Lung (tissue), 11 donors: ENCODE measurements at regions not wholly inside any gene's neighbourhood (a gene's known extent, or its start where the extent isn't known, plus 50 kb on each side); places are given as distances from the start of the nearest gene placed in this dataset.
"Not testable (repeated sequence)": the region's sequence is repeated elsewhere in the genome, so short reads cannot be mapped to it uniquely, and the experiment has no call there.

ENCODE experiments used
- ATAC-seq: fragments of 200-7000 bp; cut with Tn5 transposase; one replicate; pipeline ENCODE4 v1.9.1; 2020; ENCODE audit warnings: moderate number of reproducible peaks; ENCODE audit not compliant: insufficient read depth, low FRiP score
- DNase-seq, 3 donors: peaks; one replicate each; pipeline ENCODE4 v3.0.0-alpha.2; 2013 to 2017
- H3K27ac ChIP-seq, 2 donors: one replicate each; pipeline ENCODE4 v1.5.1; 2013; ENCODE audit warnings: mild to moderate bottlenecking in 2 of 2, moderate library complexity in 2 of 2, control low read depth in 1 of 2, inconsistent platforms in 1 of 2, low read depth in 1 of 2, low read length in 1 of 2
- H3K27me3 ChIP-seq, 3 donors: one replicate each; pipeline ENCODE4 v1.5.1; 2013; ENCODE audit warnings: low read length in 2 of 3; ENCODE audit not compliant: control insufficient read depth in 3 of 3, insufficient read depth in 3 of 3
- H3K36me3 ChIP-seq, 4 donors: one replicate each; pipeline ENCODE4 v1.5.1; 2013; ENCODE audit warnings: low read length in 4 of 4, mild to moderate bottlenecking in 1 of 4, moderate library complexity in 1 of 4; ENCODE audit not compliant: control insufficient read depth in 4 of 4, insufficient read depth in 4 of 4
- H3K4me1 ChIP-seq, 5 donors: one replicate each; pipeline ENCODE4 v1.5.1; 2013; ENCODE audit warnings: low read length in 5 of 5, mild to moderate bottlenecking in 2 of 5, moderate library complexity in 1 of 5; ENCODE audit not compliant: control insufficient read depth in 5 of 5, insufficient read depth in 5 of 5
- H3K4me3 ChIP-seq: one replicate; pipeline ENCODE4 v1.5.1; 2013; ENCODE audit warnings: mild to moderate bottlenecking, control low read depth, moderate library complexity
- H3K9ac ChIP-seq, 2 donors: one replicate each; pipeline ENCODE4 v1.5.1; 2013; ENCODE audit warnings: low read length in 2 of 2, control low read depth in 1 of 2; ENCODE audit not compliant: insufficient read depth in 1 of 2
- H3K9me3 ChIP-seq, 4 donors: one replicate each; pipeline ENCODE4 v1.5.1; 2013; ENCODE audit warnings: low read length in 3 of 4, mild to moderate bottlenecking in 1 of 4, moderate library complexity in 1 of 4; ENCODE audit not compliant: control insufficient read depth in 4 of 4, insufficient read depth in 3 of 4
- WGBS, 2 donors: extraction: QIAGEN DNeasy Blood & Tissue Kit; methylation state at CpG; one replicate each; pipeline ENCODE4 v1.1.7; 2013; 5-methylcytosine and 5-hydroxymethylcytosine counted together
- TF ChIP-seq, protein P1 (sequence below): IDR thresholded peaks from 2 replicates; pipeline ENCODE4 v1.5.1; 2012; ENCODE audit warnings: mild to moderate bottlenecking; ENCODE audit errors: control extremely low read depth, extremely low read depth
- donor health status: control.
- donor health status: control.
- donor health status: Bipolar disorder and iron deficiency.
- donor health status: healthy.
- donor health status: DM: yes; HTN: yes; CAD: no.

DNA sequence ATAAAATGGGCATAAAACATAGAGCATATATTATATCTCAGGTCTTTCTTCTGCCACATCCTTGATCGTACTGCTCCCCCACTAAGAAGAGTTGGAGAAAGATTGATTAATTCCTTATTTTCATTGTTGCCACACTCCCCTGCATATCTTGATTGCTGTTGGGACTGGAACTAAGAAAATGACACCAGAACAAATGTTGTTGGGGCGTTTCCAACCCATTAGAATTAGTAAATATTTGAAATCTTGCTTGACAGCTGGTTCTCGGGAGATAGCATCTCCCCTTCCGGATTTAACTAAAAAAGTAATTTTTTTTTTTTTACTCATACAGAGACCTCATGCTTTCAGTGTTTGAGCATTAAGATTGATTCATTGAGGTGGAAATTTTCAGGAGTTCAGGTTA lies 493.0 kb upstream of the PLXNA2 start:
- 57 to 76% methylated on average over 4 of the region's 4 CpGs for WGBS, 2 donors
- H3K9me3 ChIP-seq: peaks cover 0 to 2% (median 0%) of the 10 kb centered on the region in 4 donors

DNA sequence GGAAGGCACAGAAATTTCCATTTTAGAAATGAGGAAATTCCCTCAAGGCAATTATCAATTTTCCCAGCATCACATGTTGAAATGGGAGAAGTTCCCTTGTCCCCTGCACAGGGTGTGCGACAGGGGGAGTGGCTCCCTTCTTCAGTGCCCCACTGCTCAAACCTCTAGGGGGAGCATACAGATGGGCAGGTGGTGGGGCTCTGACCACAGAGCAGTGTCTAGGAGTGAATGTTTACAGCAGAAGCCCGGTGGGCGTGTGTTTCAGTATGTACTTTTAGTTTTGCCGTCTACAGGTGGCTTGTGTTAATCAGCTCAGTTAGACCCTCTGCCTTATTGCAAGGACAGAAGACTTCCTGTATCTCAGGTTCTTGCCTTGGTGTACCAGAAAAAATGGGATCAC lies 493.7 kb upstream of the PLXNA2 start:
- TF ChIP-seq, protein P1, sequence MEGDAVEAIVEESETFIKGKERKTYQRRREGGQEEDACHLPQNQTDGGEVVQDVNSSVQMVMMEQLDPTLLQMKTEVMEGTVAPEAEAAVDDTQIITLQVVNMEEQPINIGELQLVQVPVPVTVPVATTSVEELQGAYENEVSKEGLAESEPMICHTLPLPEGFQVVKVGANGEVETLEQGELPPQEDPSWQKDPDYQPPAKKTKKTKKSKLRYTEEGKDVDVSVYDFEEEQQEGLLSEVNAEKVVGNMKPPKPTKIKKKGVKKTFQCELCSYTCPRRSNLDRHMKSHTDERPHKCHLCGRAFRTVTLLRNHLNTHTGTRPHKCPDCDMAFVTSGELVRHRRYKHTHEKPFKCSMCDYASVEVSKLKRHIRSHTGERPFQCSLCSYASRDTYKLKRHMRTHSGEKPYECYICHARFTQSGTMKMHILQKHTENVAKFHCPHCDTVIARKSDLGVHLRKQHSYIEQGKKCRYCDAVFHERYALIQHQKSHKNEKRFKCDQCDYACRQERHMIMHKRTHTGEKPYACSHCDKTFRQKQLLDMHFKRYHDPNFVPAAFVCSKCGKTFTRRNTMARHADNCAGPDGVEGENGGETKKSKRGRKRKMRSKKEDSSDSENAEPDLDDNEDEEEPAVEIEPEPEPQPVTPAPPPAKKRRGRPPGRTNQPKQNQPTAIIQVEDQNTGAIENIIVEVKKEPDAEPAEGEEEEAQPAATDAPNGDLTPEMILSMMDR: no peak
- peaks cover 0 to 4% (median 0%) of the 10 kb centered on the region in 5 donors for H3K4me1 ChIP-seq
- ATAC-seq: no peak
- H3K9me3 ChIP-seq: peaks cover 0 to 2% (median 0%) of the 10 kb centered on the region in 4 donors
- H3K4me3 ChIP-seq: no peak overlapping the region
- no peak overlapping the region for H3K9ac ChIP-seq
- no peak for DNase-seq
- no peak overlapping the region for H3K27ac ChIP-seq
- no peaks in the 10 kb centered on the region for H3K36me3 ChIP-seq
- H3K27me3 ChIP-seq: peaks cover 0 to 3% (median 0%) of the 10 kb centered on the region in 3 donors
- WGBS, 2 donors: 93 to 94% methylated on average over 4 of the region's 4 CpGs

More for the DNA sequence above, 493.0 kb upstream of the PLXNA2 start:
- TF ChIP-seq, protein P1: no peak
- Histone ChIP-seq H3K9ac (no peak overlapping the region), H3K4me3 (no peak overlapping the region), H3K36me3 (no peaks in the 10 kb centered on the region), H3K4me1 (peaks cover 0 to 9% (median 0%) of the 10 kb centered on the region in 5 donors), H3K27ac (no peak overlapping the region), H3K27me3 (peaks cover 0 to 3% (median 0%) of the 10 kb centered on the region in 3 donors)
- ATAC-seq: no peak
- peak in 2 of 3 donors; percentile 36 to 76 for DNase-seq

DNA sequence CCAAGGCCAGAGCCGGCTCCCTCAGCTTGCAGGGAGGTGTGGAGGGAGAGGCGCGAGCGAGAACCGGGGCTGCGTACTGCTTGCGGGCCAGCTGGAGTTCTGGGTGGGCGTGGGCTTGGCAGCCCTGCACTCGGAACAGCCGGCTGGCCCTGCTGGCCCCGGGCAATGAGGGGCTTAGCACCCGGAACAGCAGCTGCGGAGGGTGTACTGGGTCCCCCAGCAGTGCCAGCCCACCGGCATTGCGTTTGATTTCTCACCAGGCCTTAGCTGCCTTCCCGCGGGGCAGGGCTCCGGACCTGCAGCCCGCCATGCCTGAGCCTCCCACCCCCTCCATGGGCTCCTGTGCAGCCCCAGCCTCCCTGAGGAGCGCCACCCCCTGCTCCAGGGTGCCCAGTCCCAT lies 495.5 kb upstream of the PLXNA2 start:
- not testable (repeated sequence) for H3K4me3 ChIP-seq, H3K36me3 ChIP-seq, H3K9ac ChIP-seq, H3K27ac ChIP-seq, H3K4me1 ChIP-seq, H3K27me3 ChIP-seq, H3K9me3 ChIP-seq, DNase-seq, ATAC-seq
- WGBS, 2 donors: 91 to 93% methylated on average over 20 of the region's 20 CpGs

DNA sequence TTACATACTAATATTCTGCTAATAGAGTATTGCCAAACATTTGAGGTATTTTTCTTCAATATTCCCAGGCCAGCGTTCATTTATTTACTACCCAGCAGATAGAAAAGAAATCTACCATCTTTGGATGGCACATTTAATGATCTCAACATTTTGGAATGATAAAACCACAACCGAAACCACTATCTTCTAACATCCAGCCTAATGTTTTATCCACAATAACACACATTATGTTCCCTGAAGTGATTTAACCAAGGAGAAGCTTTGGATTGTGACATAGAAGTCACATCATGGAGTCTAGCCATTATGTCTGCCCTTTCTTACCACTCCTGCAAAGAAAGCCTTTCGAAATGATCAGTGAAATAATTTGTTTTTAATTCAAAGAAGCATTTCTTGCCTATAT lies 497.1 kb upstream of the PLXNA2 start:
- TF ChIP-seq, protein P1: no peak
- ATAC-seq (no peak), DNase-seq (no peak)
- peaks cover 0 to 2% (median 0%) of the 10 kb centered on the region in 4 donors for H3K9me3 ChIP-seq
- H3K27ac ChIP-seq: no peak overlapping the region
- no peak overlapping the region for H3K9ac ChIP-seq
- H3K4me1 ChIP-seq: peaks cover 0 to 9% (median 0%) of the 10 kb centered on the region in 5 donors
- 90 to 94% methylated on average over 3 of the region's 3 CpGs for WGBS, 2 donors
- no peak overlapping the region for H3K4me3 ChIP-seq
- H3K27me3 ChIP-seq: no peaks in the 10 kb centered on the region
- no peaks in the 10 kb centered on the region for H3K36me3 ChIP-seq
